HEK293T (cell line): ENCODE measurements at regions not wholly inside any gene's neighbourhood (a gene's known extent, or its start where the extent isn't known, plus 50 kb on each side); places are given as distances from the start of the nearest gene placed in this dataset.

ENCODE experiments used
- ELF4 ChIP-seq: fragments of 450-650 bp; IDR thresholded peaks from 2 replicates; pipeline ENCODE4 v1.6.1; 2017; ENCODE audit warnings: antibody characterized with exemption
- FOXA1 ChIP-seq: fragments of 450-650 bp; IDR thresholded peaks from 2 replicates; pipeline ENCODE4 v1.6.1; 2016; ENCODE audit warnings: mild to moderate bottlenecking
- HDGF ChIP-seq: fragments of 450-650 bp; IDR thresholded peaks from 2 replicates; pipeline ENCODE4 v1.6.1; 2017; ENCODE audit warnings: antibody characterized with exemption, borderline replicate concordance
- SP1 ChIP-seq: fragments of 450-650 bp; IDR thresholded peaks from 2 replicates; pipeline ENCODE4 v1.6.1; 2017
- SUZ12 ChIP-seq: fragments of 450-650 bp; IDR thresholded peaks from 2 replicates; pipeline ENCODE4 v1.6.1; 2016; ENCODE audit warnings: mild to moderate bottlenecking
- TARDBP ChIP-seq: fragments of 450-650 bp; IDR thresholded peaks from 2 replicates; pipeline ENCODE4 v1.6.1; 2016

DNA sequence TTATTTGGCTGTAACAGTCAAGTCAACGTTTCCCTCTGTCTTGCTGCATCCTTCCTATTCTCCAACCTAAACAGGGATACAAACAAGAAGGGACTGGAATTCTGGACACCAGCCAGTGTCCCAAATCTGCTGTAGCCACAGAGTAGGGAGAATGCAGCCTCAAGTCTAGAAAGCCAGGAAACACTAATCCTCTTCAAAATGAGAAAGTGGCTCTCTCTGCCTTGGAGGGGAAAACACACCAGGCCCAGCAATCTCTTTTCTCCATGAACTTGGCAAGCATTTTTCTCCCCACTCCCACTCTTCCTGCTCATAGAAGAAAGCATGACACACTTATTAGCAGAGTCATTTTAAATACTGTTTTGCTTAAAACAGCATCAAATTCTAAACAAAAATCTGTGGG is 781.7 kb downstream of the SQOR start:
- TF ChIP-seq SP1, result no peak
- TF ChIP-seq ELF4, result no peak
- no peak for TF ChIP-seq SUZ12
- no peak for TF ChIP-seq FOXA1
- TF ChIP-seq HDGF, result no peak
- TF ChIP-seq TARDBP, result no peak
